Activated naive CD4-positive, alpha-beta T cell treated with anti-CD3 and anti-CD28 coated beads for 36 hours (primary cell): ENCODE measurements at regions not wholly inside any gene's neighbourhood (a gene's known extent, or its start where the extent isn't known, plus 50 kb on each side); places are given as distances from the start of the nearest gene placed in this dataset.

Experiments used
- CTCF ChIA-PET: fragments of 350-600 bp; sonication (Branson Sonifier 250); formaldehyde crosslinking; loops from one replicate; lab custom pipeline; 2021; ENCODE audit warnings: antibody characterized with exemption; lab: Charles Lee
- DNase-seq: peaks from one replicate; pipeline ENCODE4 v3.0.0-alpha.2; 2020
- H3K27ac Mint-ChIP-seq: one replicate; pipeline ENCODE4 v1.8.0; 2021; ENCODE audit warnings: mild to moderate bottlenecking, mixed read lengths
- H3K27me3 Mint-ChIP-seq: one replicate; pipeline ENCODE4 v1.8.0; 2021; ENCODE audit warnings: low read depth, mixed read lengths
- H3K36me3 Mint-ChIP-seq: one replicate; pipeline ENCODE4 v1.8.0; 2021; ENCODE audit warnings: low read depth, mixed read lengths
- H3K4me1 Mint-ChIP-seq: one replicate; pipeline ENCODE4 v1.8.0; 2021; ENCODE audit warnings: low read depth, mixed read lengths
- H3K4me3 Mint-ChIP-seq: one replicate; pipeline ENCODE4 v1.8.0; 2021; ENCODE audit warnings: mild to moderate bottlenecking, moderate library complexity, mixed read lengths
- H3K9me3 Mint-ChIP-seq: one replicate; pipeline ENCODE4 v1.8.0; 2021; ENCODE audit warnings: mixed read lengths
- intact Hi-C: fragments of 100-400 bp; cut with micrococcal nuclease; formaldehyde crosslinking; loops from one replicate; pipeline ENCODE4 v1.15.1; 2023

DNA sequence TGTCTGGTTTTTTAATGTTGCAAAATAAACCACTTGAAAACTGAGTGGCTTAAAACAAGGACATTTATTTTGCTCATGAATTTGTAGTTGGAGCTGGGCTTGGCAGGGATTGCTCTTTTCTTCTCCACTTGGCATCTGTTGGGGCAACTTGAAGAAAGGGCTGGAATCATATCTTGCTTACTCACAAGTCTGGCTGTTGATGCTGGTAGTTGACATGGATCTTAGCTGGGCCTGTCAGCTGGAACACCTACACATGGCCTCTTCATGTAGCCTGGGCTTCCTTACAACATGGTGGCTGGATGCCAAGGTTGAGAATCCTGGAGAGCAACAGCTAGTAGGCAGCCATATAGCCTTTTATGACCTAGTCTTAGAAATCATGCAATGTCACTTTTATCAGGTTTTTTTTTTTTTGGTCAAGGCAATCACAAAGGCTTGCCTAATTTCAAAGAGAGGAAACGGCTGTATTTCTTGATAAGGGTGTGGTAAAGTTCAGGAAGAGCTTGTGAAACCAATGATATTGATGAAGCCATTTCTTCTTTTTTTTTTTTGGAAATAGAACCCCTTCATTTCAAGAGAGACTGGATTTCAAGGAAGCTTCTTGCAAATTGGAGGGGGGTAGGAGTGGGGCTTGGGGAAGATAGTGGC is 262.1 kb downstream of the IL20RB start:
- Mint-ChIP-seq H3K4me3 (no peak overlapping the region), H3K27ac (no peak overlapping the region), H3K9me3 (peaks cover 7% of the 10 kb centered on the region), H3K36me3 (no peaks in the 10 kb centered on the region), H3K4me1 (no peaks in the 10 kb centered on the region), H3K27me3 (no peaks in the 10 kb centered on the region)
- CTCF ChIA-PET, result interaction anchor here (0.7 to 1.0 kb wide), 2 partner anchors 114 to 849 kb away, joined by 3 to 9 read pairs; no protein-coding TSS in a partner anchor
- intact Hi-C loops, result no loop called here
- DNase-seq, result no peak

DNA sequence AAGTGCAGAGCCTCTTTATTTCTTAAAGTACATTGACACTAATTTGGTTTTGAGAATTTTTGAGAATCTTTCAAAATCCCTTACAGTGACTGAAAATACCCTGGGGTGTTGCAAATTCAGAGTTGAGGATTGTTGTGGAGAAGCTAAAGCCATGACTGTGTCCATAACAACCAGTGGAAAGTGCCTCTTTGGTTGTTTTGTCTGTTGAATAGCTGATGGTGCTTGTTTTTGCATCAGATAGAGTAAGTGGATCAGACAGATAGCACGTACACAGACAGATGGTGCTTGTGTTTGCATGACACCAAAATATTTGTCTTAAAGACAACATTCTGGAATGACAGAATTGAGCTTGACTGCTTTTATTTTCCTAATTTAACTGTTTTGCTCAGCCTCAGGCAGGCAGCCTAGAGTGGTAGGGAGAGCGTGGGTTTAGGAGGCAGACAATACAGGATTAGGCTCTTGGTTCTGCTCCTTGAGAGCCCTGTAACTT is 265.0 kb downstream of the IL20RB start:
- no peaks in the 10 kb centered on the region for H3K36me3 Mint-ChIP-seq
- H3K9me3 Mint-ChIP-seq, result peaks cover 7% of the 10 kb centered on the region
- CTCF ChIA-PET, result no interaction called here
- H3K4me3 Mint-ChIP-seq, result no peak overlapping the region
- intact Hi-C loops, result no loop called here
- no peak overlapping the region for H3K27ac Mint-ChIP-seq
- no peak for DNase-seq
- H3K4me1 Mint-ChIP-seq, result no peaks in the 10 kb centered on the region
- H3K27me3 Mint-ChIP-seq, result peaks cover 2% of the 10 kb centered on the region

GRCh38 chr3:137224464-137224863 is 266.7 kb downstream of the IL20RB start:
- intact Hi-C loops, result no loop called here

DNA sequence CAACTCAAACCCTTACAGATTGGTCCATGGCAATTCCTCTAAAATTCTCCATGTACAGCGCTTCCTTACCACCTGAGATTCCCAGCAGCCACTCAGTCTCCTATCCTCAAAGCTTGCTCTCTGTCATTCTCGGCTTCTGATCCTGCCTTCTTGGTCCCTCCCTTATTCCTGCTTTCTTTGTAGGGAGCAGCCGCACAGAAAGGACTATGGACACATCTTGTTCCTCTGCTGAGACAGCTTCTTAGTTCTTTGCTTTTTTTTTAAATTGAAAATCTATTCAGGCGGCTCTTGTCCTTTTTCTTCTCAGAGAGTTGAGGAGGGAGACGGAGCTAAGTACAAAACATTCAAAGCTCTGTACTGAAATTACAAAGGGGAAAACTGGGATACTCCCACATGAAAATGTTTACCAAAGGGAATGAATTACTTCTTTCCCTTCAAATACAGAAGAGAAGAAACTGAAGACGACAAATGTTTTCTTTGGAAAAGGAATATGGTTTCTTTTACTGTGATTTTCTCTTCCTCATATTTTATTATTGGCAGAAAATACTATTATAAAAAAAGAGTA is 285.1 kb downstream of the IL20RB start:
- intact Hi-C loops, result no loop called here
- Mint-ChIP-seq H3K4me1 (no peaks in the 10 kb centered on the region), H3K36me3 (no peaks in the 10 kb centered on the region), H3K27me3 (peaks cover 5% of the 10 kb centered on the region), H3K27ac (no peak overlapping the region), H3K9me3 (peaks cover 2% of the 10 kb centered on the region), H3K4me3 (no peak overlapping the region)
- CTCF ChIA-PET, result no interaction called here
- DNase-seq, result no peak

More at GRCh38 chr3:137224464-137224863, 266.7 kb downstream of the IL20RB start:
- CTCF ChIA-PET, result no interaction called here
- Mint-ChIP-seq H3K4me3 (no peak overlapping the region), H3K4me1 (no peaks in the 10 kb centered on the region), H3K27me3 (peaks cover 5% of the 10 kb centered on the region), H3K27ac (no peak overlapping the region), H3K36me3 (no peaks in the 10 kb centered on the region), H3K9me3 (peaks cover 5% of the 10 kb centered on the region)
- DNase-seq, result no peak

- Mint-ChIP-seq H3K4me3 (no peak overlapping the region), H3K9me3 (peaks cover 2% of the 10 kb centered on the region), H3K27me3 (peaks cover 3% of the 10 kb centered on the region), H3K27ac (no peak overlapping the region), H3K4me1 (no peaks in the 10 kb centered on the region), H3K36me3 (no peaks in the 10 kb centered on the region)
- CTCF ChIA-PET, result no interaction called here
- intact Hi-C loops, result no loop called here
- DNase-seq, result no peak
Measured at GRCh38 chr3:137246491-137246890, 288.7 kb downstream of the IL20RB start.

DNA sequence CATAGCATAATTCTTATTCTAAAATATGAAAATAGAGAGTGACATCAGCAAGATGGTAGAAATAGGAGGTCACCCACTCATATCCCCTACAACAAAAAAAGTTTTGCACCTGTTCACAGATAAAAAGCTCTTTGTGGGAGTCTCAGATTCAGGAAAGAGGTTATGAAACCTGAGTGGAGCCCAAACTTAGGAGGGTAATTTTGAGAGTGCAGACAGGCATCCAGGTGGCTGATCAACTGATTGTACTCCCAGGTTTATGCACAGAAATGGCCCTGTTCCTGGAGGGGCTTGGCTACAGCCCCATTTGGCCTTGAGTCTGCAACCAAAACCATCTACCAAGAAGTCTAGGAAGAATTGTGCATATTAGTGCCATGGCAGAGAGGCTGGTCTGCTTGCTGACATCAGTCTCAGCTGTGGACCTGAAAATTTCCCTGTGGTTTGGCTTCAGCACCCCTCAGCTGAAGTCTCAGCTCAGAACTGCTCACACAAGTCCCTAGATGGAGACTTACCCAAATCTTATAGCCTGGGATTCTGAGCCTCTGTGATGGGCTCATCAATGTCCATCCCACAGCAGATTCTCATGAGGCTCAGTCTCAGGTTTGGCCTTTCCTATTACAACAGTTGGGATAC is 291.6 kb downstream of the IL20RB start:
- Mint-ChIP-seq H3K9me3 (peaks cover 5% of the 10 kb centered on the region), H3K36me3 (no peaks in the 10 kb centered on the region), H3K27me3 (peaks cover 3% of the 10 kb centered on the region), H3K4me1 (no peaks in the 10 kb centered on the region), H3K27ac (no peak overlapping the region), H3K4me3 (no peak overlapping the region)
- intact Hi-C loops, result no loop called here
- no peak for DNase-seq
- CTCF ChIA-PET, result no interaction called here

- H3K27ac Mint-ChIP-seq, result no peak overlapping the region
- peaks cover under 1% of the 10 kb centered on the region for H3K27me3 Mint-ChIP-seq
- no peak for DNase-seq
- CTCF ChIA-PET, result no interaction called here
- H3K4me1 Mint-ChIP-seq, result no peaks in the 10 kb centered on the region
- no peaks in the 10 kb centered on the region for H3K9me3 Mint-ChIP-seq
- intact Hi-C loops, result no loop called here
- no peak overlapping the region for H3K4me3 Mint-ChIP-seq
- H3K36me3 Mint-ChIP-seq, result no peaks in the 10 kb centered on the region
Measured at GRCh38 chr3:137259089-137259488, 301.3 kb downstream of the IL20RB start.

DNA sequence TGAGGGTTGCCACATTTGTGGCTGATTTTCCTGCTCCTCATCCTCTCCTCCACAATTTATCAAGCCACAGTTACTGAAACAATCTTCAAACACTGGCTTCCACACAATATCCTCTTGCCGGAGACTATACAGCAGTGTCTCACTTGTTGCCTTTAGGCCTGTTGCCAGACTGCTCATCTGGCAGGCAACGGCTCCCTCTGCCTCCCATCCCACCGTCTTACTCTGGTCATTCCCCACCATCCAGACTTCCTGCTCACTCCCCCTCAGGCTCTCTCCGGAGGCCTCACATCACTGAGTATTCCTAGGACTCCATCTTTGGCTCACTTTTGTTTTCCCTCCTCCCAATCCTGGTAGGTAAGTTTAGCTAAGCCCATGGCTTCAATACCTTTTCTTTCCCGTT is 301.9 kb downstream of the IL20RB start:
- intact Hi-C loops, result no loop called here
- no peak overlapping the region for H3K27ac Mint-ChIP-seq
- CTCF ChIA-PET, result no interaction called here
- H3K27me3 Mint-ChIP-seq, result peaks cover 5% of the 10 kb centered on the region
- H3K9me3 Mint-ChIP-seq, result no peaks in the 10 kb centered on the region
- no peak for DNase-seq
- H3K4me3 Mint-ChIP-seq, result no peak overlapping the region
- H3K4me1 Mint-ChIP-seq, result no peaks in the 10 kb centered on the region
- H3K36me3 Mint-ChIP-seq, result no peaks in the 10 kb centered on the region

DNA sequence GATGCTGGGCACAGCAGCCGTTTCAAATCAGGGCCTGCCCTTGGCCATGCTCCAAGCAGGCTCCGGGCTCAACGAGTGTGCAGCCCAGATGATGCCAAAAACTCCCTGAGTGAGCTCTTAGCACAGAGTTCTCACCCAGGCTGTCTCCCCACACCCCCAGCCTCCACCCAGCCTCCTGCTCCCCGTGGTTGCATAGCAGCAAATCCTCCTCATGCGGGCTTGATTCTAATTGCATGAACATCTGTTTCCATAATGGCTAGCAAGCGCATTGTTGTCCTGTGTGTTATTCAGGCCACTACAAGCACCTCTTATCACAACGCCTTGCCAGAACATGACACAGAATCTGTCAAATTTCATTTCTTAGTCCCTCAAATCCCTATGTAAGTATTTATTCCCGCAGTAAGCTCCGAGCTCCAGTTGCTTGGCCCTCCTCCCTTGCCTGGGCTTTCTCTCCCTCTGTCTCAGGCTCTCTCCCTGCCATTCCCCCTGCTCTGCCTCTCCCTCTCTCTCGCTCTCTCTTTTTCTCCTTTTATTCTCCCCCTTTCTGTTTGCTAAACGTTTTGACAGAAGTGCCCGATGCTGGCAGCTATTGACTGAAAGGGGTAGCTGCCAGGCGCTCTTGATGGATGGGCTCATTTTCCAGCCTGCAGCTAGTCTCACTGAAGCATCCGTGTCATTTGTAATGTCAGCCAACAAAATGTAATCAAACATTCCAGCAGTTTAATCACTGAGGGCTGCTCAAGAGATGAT is 306.5 kb downstream of the IL20RB start:
- Mint-ChIP-seq H3K27me3 (peaks cover 15% of the 10 kb centered on the region), H3K36me3 (no peaks in the 10 kb centered on the region), H3K4me3 (no peak overlapping the region), H3K4me1 (no peaks in the 10 kb centered on the region), H3K27ac (no peak overlapping the region), H3K9me3 (no peaks in the 10 kb centered on the region)
- DNase-seq, result no peak
- intact Hi-C loops, result no loop called here
- CTCF ChIA-PET, result interaction anchor here (1.2 kb wide), 1 partner anchor 158 kb away, joined by 3 read pairs; no protein-coding TSS in a partner anchor

- CTCF ChIA-PET, result interaction anchor here (1.2 kb wide), 1 partner anchor 159 kb away, joined by 3 read pairs; no protein-coding TSS in a partner anchor
- H3K4me3 Mint-ChIP-seq, result no peak overlapping the region
- intact Hi-C loops, result no loop called here
- H3K36me3 Mint-ChIP-seq, result no peaks in the 10 kb centered on the region
- no peak overlapping the region for H3K27ac Mint-ChIP-seq
- H3K4me1 Mint-ChIP-seq, result no peaks in the 10 kb centered on the region
- H3K9me3 Mint-ChIP-seq, result no peaks in the 10 kb centered on the region
- DNase-seq, result no peak
- H3K27me3 Mint-ChIP-seq, result peaks cover 15% of the 10 kb centered on the region
Measured at GRCh38 chr3:137264843-137265330, 307.1 kb downstream of the IL20RB start.

- DNase-seq, result no peak
- no peak overlapping the region for H3K27ac Mint-ChIP-seq
- no peaks in the 10 kb centered on the region for H3K27me3 Mint-ChIP-seq
- no peaks in the 10 kb centered on the region for H3K4me1 Mint-ChIP-seq
- intact Hi-C loops, result no loop called here
- no peaks in the 10 kb centered on the region for H3K36me3 Mint-ChIP-seq
- CTCF ChIA-PET, result no interaction called here
- H3K4me3 Mint-ChIP-seq, result no peak overlapping the region
- H3K9me3 Mint-ChIP-seq, result peaks cover 2% of the 10 kb centered on the region
Measured at GRCh38 chr3:137282871-137283270, 325.1 kb downstream of the IL20RB start.

- H3K27me3 Mint-ChIP-seq, result peaks cover 2% of the 10 kb centered on the region
- intact Hi-C loops, result no loop called here
- CTCF ChIA-PET, result no interaction called here
- H3K27ac Mint-ChIP-seq, result no peak overlapping the region
- no peak overlapping the region for H3K4me3 Mint-ChIP-seq
- H3K9me3 Mint-ChIP-seq, result peaks cover 4% of the 10 kb centered on the region
- no peak for DNase-seq
- H3K36me3 Mint-ChIP-seq, result no peaks in the 10 kb centered on the region
- H3K4me1 Mint-ChIP-seq, result no peaks in the 10 kb centered on the region
Measured at GRCh38 chr3:137285924-137286323, 328.1 kb downstream of the IL20RB start.
